SK-N-SH treated with all-trans-retinoic acid at 6 μM for 48 hours (cell line): ENCODE measurements at regions not wholly inside any gene's neighbourhood (a gene's known extent, or its start where the extent isn't known, plus 50 kb on each side); places are given as distances from the start of the nearest gene placed in this dataset.

Experiments
- ATAC-seq: fragments of 200-7000 bp; cut with Tn5 transposase; 3 replicates; pipeline ENCODE4 v1.9.1; 2020; ENCODE audit warnings: mild to moderate bottlenecking, moderate library complexity
- ARNTL ChIP-seq: fragments of 450-650 bp; formaldehyde crosslinking; IDR thresholded peaks from 2 replicates; pipeline ENCODE4 v1.5.0; 2020; ENCODE audit warnings: low read depth, mild to moderate bottlenecking, moderate library complexity, borderline replicate concordance
- BACH2 ChIP-seq: fragments of 250-450 bp; sonication (Bioruptor Pico); IDR thresholded peaks from 2 replicates; pipeline ENCODE4 v1.9.0; 2021; ENCODE audit warnings: mild to moderate bottlenecking, borderline replicate concordance
- CSDC2 ChIP-seq: fragments of 250-450 bp; sonication (Bioruptor Pico); IDR thresholded peaks from 2 replicates; pipeline ENCODE4 v1.5.0; 2020; ENCODE audit warnings: mild to moderate bottlenecking, moderate library complexity
- CSRNP3 ChIP-seq: fragments of 250-450 bp; sonication (Bioruptor Pico); IDR thresholded peaks from 2 replicates; pipeline ENCODE4 v1.5.1; 2021; ENCODE audit warnings: mild to moderate bottlenecking, moderate library complexity
- ESRRG ChIP-seq: fragments of 250-450 bp; sonication (Bioruptor Pico); IDR thresholded peaks from 2 replicates; pipeline ENCODE4 v1.6.1; 2021; ENCODE audit warnings: mild to moderate bottlenecking
- GLIS3 ChIP-seq: fragments of 250-450 bp; sonication (Bioruptor Pico); IDR thresholded peaks from 2 replicates; pipeline ENCODE4 v1.5.0; 2020; ENCODE audit warnings: mild to moderate bottlenecking, moderate library complexity
- ISL1 ChIP-seq: fragments of 250-450 bp; sonication (Bioruptor Pico); IDR thresholded peaks from 2 replicates; pipeline ENCODE4 v2.1.2; 2022; ENCODE audit warnings: mild to moderate bottlenecking, moderate library complexity
- OSR1 ChIP-seq: fragments of 250-450 bp; sonication (Bioruptor Pico); IDR thresholded peaks from 2 replicates; pipeline ENCODE4 v1.8.0; 2022; ENCODE audit warnings: moderate library complexity, mild to moderate bottlenecking, inconsistent platforms
- PPARA ChIP-seq: fragments of 250-450 bp; sonication (Bioruptor Pico); IDR thresholded peaks from 2 replicates; pipeline ENCODE4 v1.5.0; 2020; ENCODE audit warnings: mild to moderate bottlenecking, borderline replicate concordance
- RARB ChIP-seq: fragments of 250-450 bp; sonication (Bioruptor Pico); IDR thresholded peaks from 2 replicates; pipeline ENCODE4 v1.8.0; 2021; ENCODE audit warnings: mild to moderate bottlenecking, moderate library complexity
- SNAI2 ChIP-seq: fragments of 250-450 bp; sonication (Bioruptor Pico); IDR thresholded peaks from 2 replicates; pipeline ENCODE4 v1.5.0; 2020; ENCODE audit warnings: mild to moderate bottlenecking, moderate library complexity
- TCF4 ChIP-seq: fragments of 250-450 bp; sonication (Bioruptor Pico); IDR thresholded peaks from 2 replicates; pipeline ENCODE4 v1.8.0; 2021; ENCODE audit warnings: mild to moderate bottlenecking, moderate library complexity, borderline replicate concordance
- TOX ChIP-seq: fragments of 250-450 bp; sonication (Bioruptor Pico); IDR thresholded peaks from 2 replicates; pipeline ENCODE4 v1.8.0; 2021; ENCODE audit warnings: mild to moderate bottlenecking, moderate library complexity, borderline replicate concordance
- ZC3H10 ChIP-seq: fragments of 250-450 bp; sonication (Bioruptor Pico); IDR thresholded peaks from 2 replicates; pipeline ENCODE4 v1.5.1; 2021; ENCODE audit warnings: mild to moderate bottlenecking, moderate library complexity
- ZFP3 ChIP-seq: fragments of 250-450 bp; sonication (Bioruptor Pico); IDR thresholded peaks from 2 replicates; pipeline ENCODE4 v1.5.0; 2020; ENCODE audit warnings: mild to moderate bottlenecking, moderate library complexity
- ZNF565 ChIP-seq: fragments of 450-650 bp; formaldehyde crosslinking; conservative IDR thresholded peaks from 2 replicates; pipeline ENCODE4 v1.5.0; 2020; ENCODE audit warnings: low read depth, mild to moderate bottlenecking, moderate library complexity
- ZNF70 ChIP-seq: fragments of 450-650 bp; formaldehyde crosslinking; IDR thresholded peaks from 2 replicates; pipeline ENCODE4 v1.5.0; 2020; ENCODE audit warnings: mild to moderate bottlenecking, moderate library complexity
- ZNF8 ChIP-seq: fragments of 450-650 bp; formaldehyde crosslinking; IDR thresholded peaks from 2 replicates; pipeline ENCODE4 v1.5.0; 2020; ENCODE audit warnings: mild to moderate bottlenecking, moderate library complexity
- TF ChIP-seq, protein P1 (sequence below): fragments of 250-450 bp; sonication (Bioruptor Pico); IDR thresholded peaks from 2 replicates; pipeline ENCODE4 v1.8.0; 2020; ENCODE audit warnings: mild to moderate bottlenecking, moderate library complexity, borderline replicate concordance
- TF ChIP-seq, protein P2 (sequence below): fragments of 250-450 bp; sonication (Bioruptor Pico); IDR thresholded peaks from 2 replicates; pipeline ENCODE4 v1.5.0; 2020; ENCODE audit warnings: mild to moderate bottlenecking, moderate library complexity
- TF ChIP-seq, protein P3 (sequence below): fragments of 250-450 bp; sonication (Bioruptor Pico); IDR thresholded peaks from 2 replicates; pipeline ENCODE4 v1.5.1; 2020; ENCODE audit warnings: low read depth, mild to moderate bottlenecking, moderate library complexity
- TF ChIP-seq, protein P4 (sequence below): fragments of 250-450 bp; sonication (Bioruptor Pico); IDR thresholded peaks from 2 replicates; pipeline ENCODE4 v1.8.0; 2021; ENCODE audit warnings: low read depth, mild to moderate bottlenecking, moderate library complexity, borderline replicate concordance

DNA sequence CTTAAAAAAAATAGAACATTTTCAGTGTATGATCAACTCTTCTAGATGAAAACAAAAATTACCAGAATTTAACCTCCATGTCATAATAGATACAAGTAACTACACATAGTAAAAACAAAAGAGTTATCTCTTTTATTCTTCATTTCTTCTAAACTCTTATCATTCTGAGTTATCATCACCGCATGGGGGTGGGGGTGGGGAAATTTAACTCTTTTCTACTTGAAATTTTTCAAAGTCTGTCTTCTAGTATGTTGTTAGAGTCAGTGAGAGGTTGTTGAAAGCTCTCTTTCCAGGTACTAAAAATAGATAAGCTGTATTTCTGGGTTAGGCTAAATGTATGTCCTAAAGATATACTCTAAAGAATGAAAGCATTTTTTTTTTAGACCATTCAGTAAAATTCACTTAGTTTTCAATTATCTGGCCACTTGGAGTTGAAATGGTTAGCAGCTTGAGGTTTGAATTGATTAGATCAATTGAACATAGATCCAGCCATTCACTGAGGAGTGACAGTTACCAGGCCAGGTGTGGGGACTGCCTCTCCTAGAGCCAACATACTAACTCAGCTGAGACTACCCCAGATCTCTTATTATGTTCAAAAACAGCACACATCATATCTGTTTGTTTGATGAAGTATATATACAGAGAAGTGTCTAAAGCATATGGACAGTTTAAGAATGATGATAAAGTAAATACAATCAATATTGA is 220.7 kb downstream of the IKZF2 start:
- TF ChIP-seq ZNF70 (CRISPR knock-in tag) (no peak), CSRNP3 (no peak), CSDC2 (CRISPR knock-in tag) (no peak), TOX (CRISPR knock-in tag) (no peak), SNAI2 (CRISPR knock-in tag) (no peak), ESRRG (CRISPR knock-in tag) (no peak), ZNF565 (CRISPR knock-in tag) (no peak), OSR1 (CRISPR knock-in tag) (no peak), RARB (CRISPR knock-in tag) (no peak), ZFP3 (CRISPR knock-in tag) (no peak), ARNTL (CRISPR knock-in tag) (no peak), ZC3H10 (CRISPR knock-in tag) (no peak), ZNF8 (CRISPR knock-in tag) (no peak), PPARA (CRISPR knock-in tag) (no peak)
- TF ChIP-seq, protein P1, sequence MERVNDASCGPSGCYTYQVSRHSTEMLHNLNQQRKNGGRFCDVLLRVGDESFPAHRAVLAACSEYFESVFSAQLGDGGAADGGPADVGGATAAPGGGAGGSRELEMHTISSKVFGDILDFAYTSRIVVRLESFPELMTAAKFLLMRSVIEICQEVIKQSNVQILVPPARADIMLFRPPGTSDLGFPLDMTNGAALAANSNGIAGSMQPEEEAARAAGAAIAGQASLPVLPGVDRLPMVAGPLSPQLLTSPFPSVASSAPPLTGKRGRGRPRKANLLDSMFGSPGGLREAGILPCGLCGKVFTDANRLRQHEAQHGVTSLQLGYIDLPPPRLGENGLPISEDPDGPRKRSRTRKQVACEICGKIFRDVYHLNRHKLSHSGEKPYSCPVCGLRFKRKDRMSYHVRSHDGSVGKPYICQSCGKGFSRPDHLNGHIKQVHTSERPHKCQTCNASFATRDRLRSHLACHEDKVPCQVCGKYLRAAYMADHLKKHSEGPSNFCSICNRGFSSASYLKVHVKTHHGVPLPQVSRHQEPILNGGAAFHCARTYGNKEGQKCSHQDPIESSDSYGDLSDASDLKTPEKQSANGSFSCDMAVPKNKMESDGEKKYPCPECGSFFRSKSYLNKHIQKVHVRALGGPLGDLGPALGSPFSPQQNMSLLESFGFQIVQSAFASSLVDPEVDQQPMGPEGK (CRISPR knock-in tag): no peak
- TF ChIP-seq, protein P2, sequence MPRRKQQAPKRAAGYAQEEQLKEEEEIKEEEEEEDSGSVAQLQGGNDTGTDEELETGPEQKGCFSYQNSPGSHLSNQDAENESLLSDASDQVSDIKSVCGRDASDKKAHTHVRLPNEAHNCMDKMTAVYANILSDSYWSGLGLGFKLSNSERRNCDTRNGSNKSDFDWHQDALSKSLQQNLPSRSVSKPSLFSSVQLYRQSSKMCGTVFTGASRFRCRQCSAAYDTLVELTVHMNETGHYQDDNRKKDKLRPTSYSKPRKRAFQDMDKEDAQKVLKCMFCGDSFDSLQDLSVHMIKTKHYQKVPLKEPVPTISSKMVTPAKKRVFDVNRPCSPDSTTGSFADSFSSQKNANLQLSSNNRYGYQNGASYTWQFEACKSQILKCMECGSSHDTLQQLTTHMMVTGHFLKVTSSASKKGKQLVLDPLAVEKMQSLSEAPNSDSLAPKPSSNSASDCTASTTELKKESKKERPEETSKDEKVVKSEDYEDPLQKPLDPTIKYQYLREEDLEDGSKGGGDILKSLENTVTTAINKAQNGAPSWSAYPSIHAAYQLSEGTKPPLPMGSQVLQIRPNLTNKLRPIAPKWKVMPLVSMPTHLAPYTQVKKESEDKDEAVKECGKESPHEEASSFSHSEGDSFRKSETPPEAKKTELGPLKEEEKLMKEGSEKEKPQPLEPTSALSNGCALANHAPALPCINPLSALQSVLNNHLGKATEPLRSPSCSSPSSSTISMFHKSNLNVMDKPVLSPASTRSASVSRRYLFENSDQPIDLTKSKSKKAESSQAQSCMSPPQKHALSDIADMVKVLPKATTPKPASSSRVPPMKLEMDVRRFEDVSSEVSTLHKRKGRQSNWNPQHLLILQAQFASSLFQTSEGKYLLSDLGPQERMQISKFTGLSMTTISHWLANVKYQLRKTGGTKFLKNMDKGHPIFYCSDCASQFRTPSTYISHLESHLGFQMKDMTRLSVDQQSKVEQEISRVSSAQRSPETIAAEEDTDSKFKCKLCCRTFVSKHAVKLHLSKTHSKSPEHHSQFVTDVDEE (CRISPR knock-in tag): no peak

DNA sequence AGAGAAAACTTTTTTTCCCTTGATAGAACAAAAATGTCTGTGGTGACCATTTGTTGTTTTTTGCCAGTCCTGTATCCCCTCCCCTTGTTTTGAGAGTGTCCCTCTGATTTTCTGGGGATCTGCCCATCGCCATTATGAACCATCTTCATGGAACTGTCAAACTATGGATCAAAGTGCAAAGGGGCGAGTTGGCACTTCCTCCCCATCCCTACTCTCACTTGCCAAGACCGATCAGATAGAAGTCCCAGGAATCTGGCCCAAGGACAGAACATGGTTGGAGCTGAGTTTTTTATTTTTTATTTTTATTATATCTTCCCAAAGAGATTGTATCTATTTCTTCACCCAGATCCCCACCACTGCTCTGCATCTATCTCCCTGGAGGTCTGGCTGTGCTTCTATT is 221.4 kb downstream of the IKZF2 start:
- no peak for ATAC-seq
- no peak for TF ChIP-seq PPARA (CRISPR knock-in tag)
- TF ChIP-seq CSDC2 (CRISPR knock-in tag): no peak
- no peak for TF ChIP-seq TCF4 (CRISPR knock-in tag)
- TF ChIP-seq, protein P3, sequence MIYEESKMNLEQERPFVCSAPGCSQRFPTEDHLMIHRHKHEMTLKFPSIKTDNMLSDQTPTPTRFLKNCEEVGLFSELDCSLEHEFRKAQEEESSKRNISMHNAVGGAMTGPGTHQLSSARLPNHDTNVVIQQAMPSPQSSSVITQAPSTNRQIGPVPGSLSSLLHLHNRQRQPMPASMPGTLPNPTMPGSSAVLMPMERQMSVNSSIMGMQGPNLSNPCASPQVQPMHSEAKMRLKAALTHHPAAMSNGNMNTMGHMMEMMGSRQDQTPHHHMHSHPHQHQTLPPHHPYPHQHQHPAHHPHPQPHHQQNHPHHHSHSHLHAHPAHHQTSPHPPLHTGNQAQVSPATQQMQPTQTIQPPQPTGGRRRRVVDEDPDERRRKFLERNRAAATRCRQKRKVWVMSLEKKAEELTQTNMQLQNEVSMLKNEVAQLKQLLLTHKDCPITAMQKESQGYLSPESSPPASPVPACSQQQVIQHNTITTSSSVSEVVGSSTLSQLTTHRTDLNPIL: no peak
- no peak for TF ChIP-seq CSRNP3
- no peak for TF ChIP-seq BACH2 (CRISPR knock-in tag)
- TF ChIP-seq, protein P4, sequence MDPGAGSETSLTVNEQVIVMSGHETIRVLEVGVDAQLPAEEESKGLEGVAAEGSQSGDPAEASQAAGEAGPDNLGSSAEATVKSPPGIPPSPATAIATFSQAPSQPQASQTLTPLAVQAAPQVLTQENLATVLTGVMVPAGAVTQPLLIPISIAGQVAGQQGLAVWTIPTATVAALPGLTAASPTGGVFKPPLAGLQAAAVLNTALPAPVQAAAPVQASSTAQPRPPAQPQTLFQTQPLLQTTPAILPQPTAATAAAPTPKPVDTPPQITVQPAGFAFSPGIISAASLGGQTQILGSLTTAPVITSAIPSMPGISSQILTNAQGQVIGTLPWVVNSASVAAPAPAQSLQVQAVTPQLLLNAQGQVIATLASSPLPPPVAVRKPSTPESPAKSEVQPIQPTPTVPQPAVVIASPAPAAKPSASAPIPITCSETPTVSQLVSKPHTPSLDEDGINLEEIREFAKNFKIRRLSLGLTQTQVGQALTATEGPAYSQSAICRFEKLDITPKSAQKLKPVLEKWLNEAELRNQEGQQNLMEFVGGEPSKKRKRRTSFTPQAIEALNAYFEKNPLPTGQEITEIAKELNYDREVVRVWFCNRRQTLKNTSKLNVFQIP: no peak
- TF ChIP-seq ESRRG (CRISPR knock-in tag): no peak
- no peak for TF ChIP-seq SNAI2 (CRISPR knock-in tag)
- no peak for TF ChIP-seq ZFP3 (CRISPR knock-in tag)
- no peak for TF ChIP-seq RARB (CRISPR knock-in tag)
- TF ChIP-seq ZNF70 (CRISPR knock-in tag): no peak
- no peak for TF ChIP-seq ZNF8 (CRISPR knock-in tag)
- no peak for TF ChIP-seq TOX (CRISPR knock-in tag)
- TF ChIP-seq ISL1 (CRISPR knock-in tag): no peak
- TF ChIP-seq ZC3H10 (CRISPR knock-in tag): no peak
- TF ChIP-seq ZNF565 (CRISPR knock-in tag): no peak
- TF ChIP-seq, protein P1 (CRISPR knock-in tag): no peak
- no peak for TF ChIP-seq GLIS3 (CRISPR knock-in tag)
- TF ChIP-seq OSR1 (CRISPR knock-in tag): no peak

More for the DNA sequence above, 220.7 kb downstream of the IKZF2 start:
- ATAC-seq: no peak
